ENCODE measurements at regions not wholly inside any gene's neighbourhood (a gene's known extent, or its start where the extent isn't known, plus 50 kb on each side); places are given as distances from the start of the nearest gene placed in this dataset.

- WGBS, 5 donors, result 84 to 87% (median 84%) methylated on average over 6 of the region's 6 CpGs; no CpG with 5 or more reads in 2 of the 5 donors
- Histone ChIP-seq H3K4me3 (no peak overlapping the region), H3K9me3 (no peaks in the 10 kb centered on the region), H3K36me3 (no peaks in the 10 kb centered on the region), H3K4me1 (no peaks in the 10 kb centered on the region), H3K27ac (no peak overlapping the region), H3K27me3 (no peaks in the 10 kb centered on the region)
- no peak for DNase-seq
- intact Hi-C loops (cut with DNase I; ENCODE audit: low total_unique reads), result no loop called here
- TF ChIP-seq POLR2A (IDR thresholded peaks at IDR 0.05) (no peak), CTCF (IDR thresholded peaks at IDR 0.05) (no peak), POLR2AphosphoS5 (IDR thresholded peaks at IDR 0.05) (no peak), EP300 (IDR thresholded peaks at IDR 0.05) (no peak)
Observed at GRCh38 chrY:21600170-21600569, 65.5 kb downstream of the RBMY1A1 start.

- TF ChIP-seq EP300 (IDR thresholded peaks at IDR 0.05), result no peak
- TF ChIP-seq POLR2A (IDR thresholded peaks at IDR 0.05), result no peak
- TF ChIP-seq POLR2AphosphoS5 (IDR thresholded peaks at IDR 0.05), result no peak
- TF ChIP-seq CTCF (IDR thresholded peaks at IDR 0.05), result no peak
- no peaks in the 10 kb centered on the region for H3K4me1 ChIP-seq
- intact Hi-C loops (cut with DNase I; ENCODE audit: low total_unique reads), result no loop called here
- no peaks in the 10 kb centered on the region for H3K9me3 ChIP-seq
- 35 to 46% (median 45%) methylated on average over 2 of the region's 2 CpGs; no CpG with 5 or more reads in 2 of the 5 donors for WGBS, 5 donors
- no peak overlapping the region for H3K27ac ChIP-seq
- no peaks in the 10 kb centered on the region for H3K36me3 ChIP-seq
- H3K27me3 ChIP-seq, result no peaks in the 10 kb centered on the region
- DNase-seq, result no peak
- no peak overlapping the region for H3K4me3 ChIP-seq
Observed at GRCh38 chrY:21601524-21601923, 66.8 kb downstream of the RBMY1A1 start.

- TF ChIP-seq EP300 (IDR thresholded peaks at IDR 0.05) (no peak), POLR2A (IDR thresholded peaks at IDR 0.05) (no peak), CTCF (IDR thresholded peaks at IDR 0.05) (no peak), POLR2AphosphoS5 (IDR thresholded peaks at IDR 0.05) (no peak)
- Histone ChIP-seq H3K36me3 (no peaks in the 10 kb centered on the region), H3K4me3 (no peak overlapping the region), H3K4me1 (no peaks in the 10 kb centered on the region), H3K27ac (no peak overlapping the region), H3K9me3 (no peaks in the 10 kb centered on the region), H3K27me3 (no peaks in the 10 kb centered on the region)
- intact Hi-C loops (cut with DNase I; ENCODE audit: low total_unique reads), result no loop called here
- WGBS, 5 donors, result 53 to 75% (median 63%) methylated on average over 2 of the region's 2 CpGs; no CpG with 5 or more reads in 2 of the 5 donors
- DNase-seq, result no peak
Observed at GRCh38 chrY:21602590-21602989, 67.9 kb downstream of the RBMY1A1 start.

GRCh38 chrY:21636137-21636536 is 101.5 kb downstream of the RBMY1A1 start:
- DNase-seq, result no peak
- Histone ChIP-seq H3K4me3 (no peak overlapping the region), H3K36me3 (no peaks in the 10 kb centered on the region), H3K27me3 (no peaks in the 10 kb centered on the region), H3K9me3 (no peaks in the 10 kb centered on the region), H3K4me1 (no peaks in the 10 kb centered on the region), H3K27ac (no peak overlapping the region)
- TF ChIP-seq POLR2AphosphoS5 (IDR thresholded peaks at IDR 0.05) (no peak), POLR2A (IDR thresholded peaks at IDR 0.05) (no peak), EP300 (IDR thresholded peaks at IDR 0.05) (no peak), CTCF (IDR thresholded peaks at IDR 0.05) (no peak)
- intact Hi-C loops (cut with DNase I; ENCODE audit: low total_unique reads), result no loop called here

All from stomach (tissue), 8 donors.